ENCODE measurements at regions not wholly inside any gene's neighbourhood (a gene's known extent, or its start where the extent isn't known, plus 50 kb on each side); places are given as distances from the start of the nearest gene placed in this dataset.

DNA sequence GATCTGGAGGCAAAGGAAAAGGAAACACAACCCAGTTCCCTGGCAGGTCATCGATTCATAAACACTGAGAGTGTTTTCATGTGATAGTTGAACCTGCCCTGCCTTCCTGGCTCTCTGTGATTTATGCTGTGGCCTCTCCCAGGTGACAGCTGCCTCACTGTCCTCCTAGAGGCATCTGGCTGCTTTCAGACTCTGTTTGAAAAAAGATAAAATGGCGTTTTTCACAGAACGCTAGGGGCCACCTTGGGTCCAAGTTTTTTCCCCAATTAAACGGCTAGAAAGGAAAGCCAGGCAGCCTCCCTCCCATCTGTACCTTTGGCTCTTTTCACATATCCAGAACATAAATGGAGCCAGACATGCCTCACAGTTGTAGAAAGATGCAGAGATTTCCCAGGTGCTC is 252.6 kb upstream of the CCDC196 start:
- Mint-ChIP-seq H3K27me3 (ENCODE audit: insufficient read depth) (no peaks in the 10 kb centered on the region), H3K36me3 (ENCODE audit: low read depth) (peaks cover 9% of the 10 kb centered on the region), H3K27ac (no peak overlapping the region), H3K9me3 (peaks cover 64% of the 10 kb centered on the region), H3K4me3 (no peak overlapping the region), H3K4me1 (ENCODE audit: low read depth) (no peaks in the 10 kb centered on the region)
- TF ChIP-seq, protein P1, sequence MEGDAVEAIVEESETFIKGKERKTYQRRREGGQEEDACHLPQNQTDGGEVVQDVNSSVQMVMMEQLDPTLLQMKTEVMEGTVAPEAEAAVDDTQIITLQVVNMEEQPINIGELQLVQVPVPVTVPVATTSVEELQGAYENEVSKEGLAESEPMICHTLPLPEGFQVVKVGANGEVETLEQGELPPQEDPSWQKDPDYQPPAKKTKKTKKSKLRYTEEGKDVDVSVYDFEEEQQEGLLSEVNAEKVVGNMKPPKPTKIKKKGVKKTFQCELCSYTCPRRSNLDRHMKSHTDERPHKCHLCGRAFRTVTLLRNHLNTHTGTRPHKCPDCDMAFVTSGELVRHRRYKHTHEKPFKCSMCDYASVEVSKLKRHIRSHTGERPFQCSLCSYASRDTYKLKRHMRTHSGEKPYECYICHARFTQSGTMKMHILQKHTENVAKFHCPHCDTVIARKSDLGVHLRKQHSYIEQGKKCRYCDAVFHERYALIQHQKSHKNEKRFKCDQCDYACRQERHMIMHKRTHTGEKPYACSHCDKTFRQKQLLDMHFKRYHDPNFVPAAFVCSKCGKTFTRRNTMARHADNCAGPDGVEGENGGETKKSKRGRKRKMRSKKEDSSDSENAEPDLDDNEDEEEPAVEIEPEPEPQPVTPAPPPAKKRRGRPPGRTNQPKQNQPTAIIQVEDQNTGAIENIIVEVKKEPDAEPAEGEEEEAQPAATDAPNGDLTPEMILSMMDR (IDR thresholded peaks at IDR 0.05) = no peak
- no peak for DNase-seq

DNA sequence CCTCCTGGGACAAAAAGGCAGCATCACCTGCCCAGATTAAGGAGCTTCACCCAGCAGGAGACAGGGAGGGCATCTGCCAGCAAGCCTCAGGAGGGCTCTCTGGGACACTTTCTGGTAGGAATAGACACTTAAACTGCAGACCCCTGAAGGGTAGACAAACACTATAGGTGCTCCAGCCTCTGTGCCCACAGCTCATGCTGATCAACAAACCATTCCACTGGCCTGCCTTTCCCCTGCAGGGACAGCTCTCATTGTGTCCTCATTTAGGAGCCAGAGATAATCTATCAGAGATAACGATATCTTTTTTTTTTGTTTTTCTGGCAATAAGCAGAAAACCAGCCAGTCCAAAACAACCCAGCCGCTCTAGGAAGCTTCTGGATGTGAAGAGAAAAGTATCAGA is 251.8 kb upstream of the CCDC196 start:
- no peak for DNase-seq
- no peak overlapping the region for H3K4me3 Mint-ChIP-seq

DNA sequence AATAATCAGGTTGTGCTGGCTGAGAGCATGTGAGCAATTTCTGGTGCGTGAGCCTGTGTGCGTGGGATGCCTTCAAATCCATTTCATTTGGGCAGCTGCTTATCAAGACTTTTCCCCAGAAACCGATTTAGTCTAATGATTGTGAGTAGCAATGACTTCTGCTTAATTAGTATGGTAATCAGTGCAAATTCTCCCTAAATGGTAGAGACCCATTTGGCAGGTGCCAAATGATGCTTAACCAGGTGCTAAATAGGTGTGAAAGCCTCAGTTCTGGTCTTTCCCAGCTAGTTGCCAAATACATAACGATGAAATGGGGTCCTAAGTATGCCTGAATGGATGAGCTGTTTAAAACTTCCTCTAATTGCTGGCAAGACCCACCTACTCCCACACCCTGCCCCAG is 248.4 kb upstream of the CCDC196 start:
- H3K27me3 Mint-ChIP-seq (ENCODE audit: insufficient read depth) = peaks cover 2% of the 10 kb centered on the region; the same call in 1 of the 2 replicates
- TF ChIP-seq, protein P1 (IDR thresholded peaks at IDR 0.05) = no peak
- no peaks in the 10 kb centered on the region for H3K4me1 Mint-ChIP-seq (ENCODE audit: low read depth)
- peaks cover 39% of the 10 kb centered on the region for H3K9me3 Mint-ChIP-seq
- no peak overlapping the region for H3K4me3 Mint-ChIP-seq
- no peak overlapping the region for H3K27ac Mint-ChIP-seq
- no peak for DNase-seq
- no peaks in the 10 kb centered on the region; the same call in 1 of the 2 replicates for H3K36me3 Mint-ChIP-seq (ENCODE audit: low read depth)

More for the DNA sequence above, 251.8 kb upstream of the CCDC196 start:
- Mint-ChIP-seq H3K36me3 (ENCODE audit: low read depth) (peaks cover 9% of the 10 kb centered on the region), H3K27me3 (ENCODE audit: insufficient read depth) (no peaks in the 10 kb centered on the region), H3K27ac (no peak overlapping the region), H3K9me3 (peaks cover 61% of the 10 kb centered on the region), H3K4me1 (ENCODE audit: low read depth) (no peaks in the 10 kb centered on the region)
- TF ChIP-seq, protein P1 (IDR thresholded peaks at IDR 0.05) = no peak

DNA sequence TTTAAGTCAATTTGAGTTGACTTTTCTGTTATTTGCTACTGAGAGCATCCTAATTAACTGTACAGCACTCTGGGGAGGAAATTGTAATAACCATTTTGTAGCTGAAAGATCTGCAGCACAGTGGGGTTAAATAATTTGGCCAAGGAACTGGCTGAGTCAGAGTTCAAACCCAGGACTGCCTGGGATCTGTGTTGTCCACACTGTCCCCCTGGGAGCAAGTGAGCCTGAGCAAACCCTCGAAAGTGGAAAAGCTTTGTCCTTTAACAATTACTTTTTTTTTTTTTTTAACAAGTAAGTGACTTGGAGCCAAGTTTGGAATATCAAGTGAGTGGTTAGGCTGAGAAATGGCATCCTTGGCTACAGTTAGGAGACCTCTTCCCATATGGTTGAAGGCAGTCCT is 247.2 kb upstream of the CCDC196 start:
- Mint-ChIP-seq H3K4me1 (ENCODE audit: low read depth) (no peaks in the 10 kb centered on the region), H3K27ac (no peak overlapping the region), H3K4me3 (no peak overlapping the region), H3K27me3 (ENCODE audit: insufficient read depth) (peaks cover 2% of the 10 kb centered on the region; the same call in 1 of the 2 replicates), H3K36me3 (ENCODE audit: low read depth) (no peaks in the 10 kb centered on the region; the same call in 1 of the 2 replicates), H3K9me3 (peaks cover 40% of the 10 kb centered on the region)
- TF ChIP-seq, protein P1 (IDR thresholded peaks at IDR 0.05) = no peak
- DNase-seq = no peak

DNA sequence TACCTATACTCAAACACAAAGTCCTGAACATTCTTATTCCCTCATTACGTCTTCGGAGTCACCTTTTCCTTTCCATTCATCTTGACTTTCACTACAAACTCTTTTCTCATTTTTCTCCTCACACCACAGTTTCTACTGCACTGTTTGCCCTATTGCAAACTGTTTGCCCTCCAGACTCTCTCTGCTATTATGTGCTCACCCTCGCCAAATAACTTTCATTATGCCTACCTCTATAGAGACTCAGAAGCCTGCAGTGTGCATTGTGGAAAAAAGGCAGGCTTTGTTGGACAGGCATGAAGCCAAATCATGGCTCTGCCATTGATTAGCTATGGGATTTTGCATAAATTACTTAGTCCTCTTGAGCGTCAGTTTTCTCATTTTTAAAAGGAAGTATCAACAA is 246.6 kb upstream of the CCDC196 start:
- no peaks in the 10 kb centered on the region; the same call in 1 of the 2 replicates for H3K36me3 Mint-ChIP-seq (ENCODE audit: low read depth)
- no peak overlapping the region for H3K4me3 Mint-ChIP-seq
- no peaks in the 10 kb centered on the region for H3K4me1 Mint-ChIP-seq (ENCODE audit: low read depth)
- peaks cover 45% of the 10 kb centered on the region for H3K9me3 Mint-ChIP-seq
- peaks cover 2% of the 10 kb centered on the region; the same call in 1 of the 2 replicates for H3K27me3 Mint-ChIP-seq (ENCODE audit: insufficient read depth)
- TF ChIP-seq, protein P1 (IDR thresholded peaks at IDR 0.05) = no peak
- DNase-seq = no peak
- no peak overlapping the region for H3K27ac Mint-ChIP-seq

DNA sequence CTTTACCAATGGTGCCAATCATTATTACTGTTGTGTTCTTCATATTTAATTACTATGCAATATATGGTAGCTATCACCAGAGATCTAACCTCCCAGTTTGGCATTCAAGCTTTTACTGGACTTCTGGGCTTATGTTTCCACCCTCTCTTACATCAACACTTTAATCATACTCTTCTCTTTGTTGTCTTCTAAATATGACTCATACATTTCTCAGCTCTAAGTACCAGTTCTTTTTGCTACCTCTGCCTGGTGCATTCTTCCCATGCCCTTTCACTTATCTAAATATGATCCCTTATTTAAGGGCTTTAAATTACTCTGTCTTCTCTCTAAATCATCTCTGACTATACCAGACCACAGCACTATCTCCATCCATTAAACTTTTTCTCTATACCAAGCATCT is 246.1 kb upstream of the CCDC196 start:
- H3K4me1 Mint-ChIP-seq (ENCODE audit: low read depth) = no peaks in the 10 kb centered on the region
- H3K4me3 Mint-ChIP-seq = no peak overlapping the region
- H3K27ac Mint-ChIP-seq = no peak overlapping the region
- peaks cover 2% of the 10 kb centered on the region; the same call in 1 of the 2 replicates for H3K27me3 Mint-ChIP-seq (ENCODE audit: insufficient read depth)
- H3K36me3 Mint-ChIP-seq (ENCODE audit: low read depth) = no peaks in the 10 kb centered on the region; the same call in 1 of the 2 replicates
- TF ChIP-seq, protein P1 (IDR thresholded peaks at IDR 0.05) = no peak
- no peak for DNase-seq
- H3K9me3 Mint-ChIP-seq = peaks cover 50% of the 10 kb centered on the region
